K562 (cell line): ENCODE measurements at regions not wholly inside any gene's neighbourhood (a gene's known extent, or its start where the extent isn't known, plus 50 kb on each side); places are given as distances from the start of the nearest gene placed in this dataset.

Experiments used
- ATAC-seq: fragments of 200-7000 bp; cut with Tn5 transposase; 3 replicates; pipeline ENCODE4 v1.9.1; 2020; ENCODE audit warnings: moderate library complexity
- BruUV-seq: library from RNA; stranded (reverse); fragments of 400-500 nt; replicated peaks from 2 replicates; lab custom pipeline; 2021; lab: Mats Ljungman, UMichigan
- CTCF ChIA-PET: fragments of 300-600 bp; formaldehyde crosslinking; extraction: SDS; loops from one replicate; lab custom pipeline; 2021; ENCODE audit warnings: low intra/inter-chr PET ratio; lab: Yijun Ruan, JAX
- POLR2A ChIA-PET: fragments of 300-600, 350-650 bp; sonication (Branson Sonifier 250); formaldehyde crosslinking; extraction: SDS; loops from one replicate; lab custom pipeline; 2021; ENCODE audit warnings: antibody characterized with exemption, inconsistent platforms; lab: Yijun Ruan, JAX
- DNase-seq, 4 experiments: peaks; one replicate each; pipeline versions ENCODE4 v3.0.0 to v3.0.0-alpha.2; 2011 to 2018; ENCODE audit warnings: low spot score in 3 of 4, mixed read lengths in 3 of 4; ENCODE audit errors: extremely low read depth in 1 of 4
- FAIRE-seq: peaks from 2 replicates; lab custom pipeline; 2011; peaks lifted over from hg19 to GRCh38; lab: Jason Lieb, UNC
- H2AFZ ChIP-seq: 2 replicates; pipeline ENCODE4 v1.6.0; 2011; ENCODE audit warnings: low read depth, low read length, control low read depth, inconsistent platforms
- H3K27ac ChIP-seq: fragments of 200-600 bp; 3 replicates; pipeline ENCODE4 v1.8.0; 2011; ENCODE audit warnings: low read depth, mild to moderate bottlenecking, control low read depth, inconsistent platforms, low read length, moderate library complexity, mixed read lengths; ENCODE audit errors: extremely low read depth
- H3K27me3 ChIP-seq, 2 experiments: fragments of 300-600 bp in 1 of 2; 2 replicates in 1 of 2; 3 replicates in 1 of 2; pipeline versions ENCODE4 v1.6.0 to v1.8.0; 2011; ENCODE audit warnings: inconsistent platforms in 2 of 2, low read length in 2 of 2, mild to moderate bottlenecking in 1 of 2, mixed read lengths in 1 of 2, moderate library complexity in 1 of 2; ENCODE audit not compliant: control insufficient read depth in 2 of 2, insufficient read depth in 2 of 2
- H3K36me3 ChIP-seq: fragments of 300-600 bp; 3 replicates; pipeline ENCODE4 v1.8.0; 2011; ENCODE audit warnings: mild to moderate bottlenecking, low read length, inconsistent platforms; ENCODE audit not compliant: control insufficient read depth, insufficient read depth
- H3K4me1 ChIP-seq, 2 experiments: fragments of 200-600 bp in 1 of 2; replicated peaks in 1 of 2; 2 replicates in 1 of 2; 3 replicates in 1 of 2; pipeline versions ENCODE4 v1.5.1 to v1.8.0; 2011; ENCODE audit warnings: inconsistent platforms in 2 of 2, low read length in 2 of 2, mild to moderate bottlenecking in 1 of 2, mixed read lengths in 1 of 2, moderate library complexity in 1 of 2; ENCODE audit not compliant: control insufficient read depth in 2 of 2, insufficient read depth in 2 of 2
- H3K4me2 ChIP-seq: 2 replicates; pipeline ENCODE4 v1.6.1; 2011; ENCODE audit warnings: low read length, control low read depth, inconsistent platforms, mixed read lengths; ENCODE audit not compliant: insufficient read depth
- H3K4me3 ChIP-seq: fragments of 200-600 bp; sonication (generic), shearing (Covaris generic); 2 replicates; pipeline ENCODE4 v1.5.1; 2016; ENCODE audit warnings: control low read depth, inconsistent platforms
- H3K79me2 ChIP-seq: fragments of 200-600 bp; 3 replicates; pipeline ENCODE4 v1.8.0; 2011; ENCODE audit warnings: low read length, inconsistent platforms; ENCODE audit not compliant: control insufficient read depth, insufficient read depth
- H3K9ac ChIP-seq, 2 experiments: 2 replicates each; pipeline versions ENCODE4 v1.6.0 to v1.6.1; 2011; ENCODE audit warnings: low read depth in 2 of 2, low read length in 2 of 2, control low read depth in 1 of 2, inconsistent platforms in 1 of 2, mild to moderate bottlenecking in 1 of 2, mixed read lengths in 1 of 2; ENCODE audit not compliant: insufficient read depth in 1 of 2
- H3K9me1 ChIP-seq: one replicate; pipeline ENCODE4 v1.6.0; 2011; ENCODE audit warnings: inconsistent platforms, mild to moderate bottlenecking, low read length, moderate library complexity; ENCODE audit not compliant: control insufficient read depth, insufficient read depth
- H3K9me3 ChIP-seq: replicated peaks from 2 replicates; pipeline ENCODE4 v1.5.1; 2011; ENCODE audit warnings: low read depth, low read length, inconsistent platforms; ENCODE audit not compliant: control insufficient read depth, insufficient read depth
- H4K20me1 ChIP-seq: replicated peaks from 2 replicates; pipeline ENCODE4 v1.6.1; 2011; ENCODE audit warnings: low read length, inconsistent platforms, mixed read lengths; ENCODE audit not compliant: control insufficient read depth, insufficient read depth
- DDX20 ChIP-seq: fragments of 450-650 bp; IDR thresholded peaks from 2 replicates; pipeline ENCODE4 v1.6.1; 2016; ENCODE audit warnings: missing genetic modification characterization, low read depth, mild to moderate bottlenecking, missing compliant biosample characterization, moderate library complexity
- EGR1 ChIP-seq: fragments of 450-650 bp; conservative IDR thresholded peaks from 2 replicates; pipeline ENCODE4 v1.6.1; 2017; ENCODE audit warnings: mild to moderate bottlenecking
- FOXP1 ChIP-seq: sonication (generic); formaldehyde crosslinking; IDR thresholded peaks from 2 replicates; pipeline ENCODE4 v1.8.0; 2022; ENCODE audit warnings: mild to moderate bottlenecking, missing genetic modification reagents
- KLF6 ChIP-seq: fragments of 250-450 bp; sonication (Bioruptor Pico); IDR thresholded peaks from 2 replicates; pipeline ENCODE4 v1.4.0; 2020; ENCODE audit warnings: mild to moderate bottlenecking, moderate library complexity, borderline replicate concordance
- PHTF2 ChIP-seq: fragments of 250-450 bp; sonication (Bioruptor Pico); IDR thresholded peaks from 2 replicates; pipeline ENCODE4 v1.5.0; 2021; ENCODE audit warnings: mild to moderate bottlenecking
- ZNF785 ChIP-seq: fragments of 250-450 bp; sonication (Bioruptor Pico); IDR thresholded peaks from 2 replicates; pipeline ENCODE4 v1.4.0; 2020; ENCODE audit warnings: mild to moderate bottlenecking
- WGBS: fragments of 100-300 bp; shearing (Covaris generic); methylation state at CpG from one replicate; pipeline ENCODE4 v1.1.6; 2016; ENCODE audit warnings: low coverage, mixed read lengths; ENCODE audit not compliant: insufficient coverage; ENCODE audit errors: missing lambda C conversion rate; 5-methylcytosine and 5-hydroxymethylcytosine counted together
- in situ Hi-C: fragments of 300-500 bp; cut with MboI; formaldehyde crosslinking; loops from 4 replicates; pipeline ENCODE4 v1.15.0; 2018; ENCODE audit warnings: inconsistent platforms, mixed read lengths
- intact Hi-C: fragments of 100-400 bp; cut with micrococcal nuclease; formaldehyde crosslinking; loops from 2 replicates; pipeline ENCODE4 v1.14.2; 2022
- TF ChIP-seq, protein P1 (sequence below): fragments of 450-650 bp; formaldehyde crosslinking; IDR thresholded peaks from 2 replicates; pipeline ENCODE4 v1.4.0; 2020; ENCODE audit warnings: mild to moderate bottlenecking, moderate library complexity
- TF ChIP-seq, protein P2 (sequence below): sonication (generic); formaldehyde crosslinking; IDR thresholded peaks from 2 replicates; pipeline ENCODE4 v1.8.1; 2022; ENCODE audit warnings: missing genetic modification reagents

DNA sequence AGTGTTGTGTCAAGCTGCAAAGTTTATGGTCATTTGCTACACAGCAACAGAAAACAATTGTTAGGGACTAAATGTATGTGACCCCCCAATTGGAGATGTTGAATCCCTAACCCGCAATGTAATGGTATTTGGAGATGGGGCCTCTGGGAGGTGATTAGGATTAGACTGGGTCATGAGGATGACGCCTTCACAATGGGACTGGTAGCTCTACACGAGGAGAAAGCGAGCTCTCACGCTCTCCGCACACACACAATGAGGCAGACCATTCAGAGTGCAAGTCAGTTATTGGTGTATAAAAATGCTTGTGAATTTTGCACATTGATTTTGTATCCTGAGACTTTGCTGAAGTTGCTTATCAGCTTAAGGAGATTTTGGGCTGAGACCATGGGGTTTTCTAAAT, 116.9 kb upstream of the NSMCE3 start:
- CTCF ChIA-PET, result no interaction called here
- 1% methylated on average over 6 of the region's 6 CpGs for WGBS
- no peaks in the 10 kb centered on the region for H4K20me1 ChIP-seq
- H3K4me2 ChIP-seq, result no peak overlapping the region
- H2AFZ ChIP-seq, result no peak overlapping the region
- H3K9me3 ChIP-seq, result no peaks in the 10 kb centered on the region
- H3K9me1 ChIP-seq, result no peaks in the 10 kb centered on the region
- DNase-seq, result no peak
- TF ChIP-seq EGR1 (no peak), DDX20 (tag) (no peak), ZNF785 (CRISPR knock-in tag) (no peak), KLF6 (no peak), FOXP1 (CRISPR knock-in tag) (no peak), PHTF2 (CRISPR knock-in tag) (no peak)
- TF ChIP-seq, protein P1, sequence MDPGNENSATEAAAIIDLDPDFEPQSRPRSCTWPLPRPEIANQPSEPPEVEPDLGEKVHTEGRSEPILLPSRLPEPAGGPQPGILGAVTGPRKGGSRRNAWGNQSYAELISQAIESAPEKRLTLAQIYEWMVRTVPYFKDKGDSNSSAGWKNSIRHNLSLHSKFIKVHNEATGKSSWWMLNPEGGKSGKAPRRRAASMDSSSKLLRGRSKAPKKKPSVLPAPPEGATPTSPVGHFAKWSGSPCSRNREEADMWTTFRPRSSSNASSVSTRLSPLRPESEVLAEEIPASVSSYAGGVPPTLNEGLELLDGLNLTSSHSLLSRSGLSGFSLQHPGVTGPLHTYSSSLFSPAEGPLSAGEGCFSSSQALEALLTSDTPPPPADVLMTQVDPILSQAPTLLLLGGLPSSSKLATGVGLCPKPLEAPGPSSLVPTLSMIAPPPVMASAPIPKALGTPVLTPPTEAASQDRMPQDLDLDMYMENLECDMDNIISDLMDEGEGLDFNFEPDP (CRISPR knock-in tag), result no peak
- TF ChIP-seq, protein P2, sequence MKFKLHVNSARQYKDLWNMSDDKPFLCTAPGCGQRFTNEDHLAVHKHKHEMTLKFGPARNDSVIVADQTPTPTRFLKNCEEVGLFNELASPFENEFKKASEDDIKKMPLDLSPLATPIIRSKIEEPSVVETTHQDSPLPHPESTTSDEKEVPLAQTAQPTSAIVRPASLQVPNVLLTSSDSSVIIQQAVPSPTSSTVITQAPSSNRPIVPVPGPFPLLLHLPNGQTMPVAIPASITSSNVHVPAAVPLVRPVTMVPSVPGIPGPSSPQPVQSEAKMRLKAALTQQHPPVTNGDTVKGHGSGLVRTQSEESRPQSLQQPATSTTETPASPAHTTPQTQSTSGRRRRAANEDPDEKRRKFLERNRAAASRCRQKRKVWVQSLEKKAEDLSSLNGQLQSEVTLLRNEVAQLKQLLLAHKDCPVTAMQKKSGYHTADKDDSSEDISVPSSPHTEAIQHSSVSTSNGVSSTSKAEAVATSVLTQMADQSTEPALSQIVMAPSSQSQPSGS (CRISPR knock-in tag), result no peak
- intact Hi-C loops (no loop called here), in situ Hi-C loops (no loop called here)
- no peaks in the 10 kb centered on the region for H3K79me2 ChIP-seq
- no peak for FAIRE-seq
- peaks cover 0 to 38% of the 10 kb centered on the region in 2 experiments; a peak in 1 of 5 replicates for H3K27me3 ChIP-seq
- no peak overlapping the region for H3K4me3 ChIP-seq
- no peak overlapping the region for H3K27ac ChIP-seq
- H3K9ac ChIP-seq, result no peak overlapping the region
- ATAC-seq, result no peak
- no peaks in the 10 kb centered on the region for H3K4me1 ChIP-seq
- no TSS peak for BruUV-seq
- POLR2A ChIA-PET, result no interaction called here
- no peaks in the 10 kb centered on the region for H3K36me3 ChIP-seq
